ENCODE measurements at regions not wholly inside any gene's neighbourhood (a gene's known extent, or its start where the extent isn't known, plus 50 kb on each side); places are given as distances from the start of the nearest gene placed in this dataset.
A peak's percentile ranks its signal among the peaks of the same experiment; 100 is the strongest.

- DNase-seq, result peak; percentile 85
Measured at GRCh38 chr6:25070547-25071366, 135.0 kb upstream of the RIPOR2 start.

- DNase-seq, result no peak
Measured at GRCh38 chr6:25078141-25078540, 142.4 kb upstream of the RIPOR2 start.

- no peak for DNase-seq
Measured at GRCh38 chr6:25083784-25084507, 148.2 kb upstream of the RIPOR2 start.

GRCh38 chr6:25084508-25084833, 148.7 kb upstream of the RIPOR2 start:
- no peak for DNase-seq

- DNase-seq, result no peak
Measured at GRCh38 chr6:25085756-25086155, 150.0 kb upstream of the RIPOR2 start.

GRCh38 chr6:25086500-25087091, 150.8 kb upstream of the RIPOR2 start:
- DNase-seq, result no peak

GRCh38 chr6:25088513-25088912, 152.8 kb upstream of the RIPOR2 start:
- DNase-seq, result no peak

GRCh38 chr6:25089442-25089841, 153.7 kb upstream of the RIPOR2 start:
- no peak for DNase-seq

- DNase-seq, result no peak
Measured at GRCh38 chr6:25094726-25095125, 159.0 kb upstream of the RIPOR2 start.

GRCh38 chr6:25100288-25100687, 164.5 kb upstream of the RIPOR2 start:
- no peak for DNase-seq

GRCh38 chr6:25103603-25104002, 167.8 kb upstream of the RIPOR2 start:
- DNase-seq, result no peak

GRCh38 chr6:25105070-25105925, 169.5 kb upstream of the RIPOR2 start:
- no peak for DNase-seq

GRCh38 chr6:25107218-25107617, 171.5 kb upstream of the RIPOR2 start:
- DNase-seq, result no peak

- DNase-seq, result no peak
Measured at GRCh38 chr6:25111782-25112181, 167.4 kb upstream of the CARMIL1 start.

- no peak for DNase-seq
Measured at GRCh38 chr6:25112322-25112773, 166.8 kb upstream of the CARMIL1 start.

GRCh38 chr6:25113436-25113835, 165.7 kb upstream of the CARMIL1 start:
- DNase-seq, result no peak

GRCh38 chr6:25118038-25118437, 161.1 kb upstream of the CARMIL1 start:
- peak; percentile 55 for DNase-seq

GRCh38 chr6:25121186-25121585, 158.0 kb upstream of the CARMIL1 start:
- no peak for DNase-seq

GRCh38 chr6:25122001-25122400, 157.2 kb upstream of the CARMIL1 start:
- no peak for DNase-seq

- DNase-seq, result no peak
Measured at GRCh38 chr6:25122622-25123237, 156.4 kb upstream of the CARMIL1 start.

GRCh38 chr6:25124216-25124715, 154.9 kb upstream of the CARMIL1 start:
- DNase-seq, result no peak

- DNase-seq, result no peak
Measured at GRCh38 chr6:25125736-25126135, 153.4 kb upstream of the CARMIL1 start.

Data from activated CD4-positive, alpha-beta T cell treated with anti-CD3 and anti-CD28 coated beads, Interleukin-2, amount 50 U/mL, for 16 hours (primary cell).